Stomach (tissue), 4 donors: ENCODE measurements at regions not wholly inside any gene's neighbourhood (a gene's known extent, or its start where the extent isn't known, plus 50 kb on each side); places are given as distances from the start of the nearest gene placed in this dataset.

ENCODE experiments used
- POLR2A ChIP-seq, 4 donors: fragments of 450-650 bp; IDR thresholded peaks; one replicate each; pipeline ENCODE4 v1.6.1; 2016; ENCODE audit warnings: antibody characterized with exemption in 4 of 4, control low read depth in 2 of 4, mild to moderate bottlenecking in 1 of 4, moderate library complexity in 1 of 4
- TF ChIP-seq, protein P1 (sequence below), 7 experiments: fragments of 450-650 bp in 4 of 7; fragments of 200-600 bp in 3 of 7; sonication (generic) in 3 of 7; IDR thresholded peaks; one replicate each; pipeline ENCODE4 v1.5.1; 2016 to 2019; ENCODE audit warnings: antibody characterized with exemption in 7 of 7, control low read depth in 2 of 7, mild to moderate bottlenecking in 1 of 7

DNA sequence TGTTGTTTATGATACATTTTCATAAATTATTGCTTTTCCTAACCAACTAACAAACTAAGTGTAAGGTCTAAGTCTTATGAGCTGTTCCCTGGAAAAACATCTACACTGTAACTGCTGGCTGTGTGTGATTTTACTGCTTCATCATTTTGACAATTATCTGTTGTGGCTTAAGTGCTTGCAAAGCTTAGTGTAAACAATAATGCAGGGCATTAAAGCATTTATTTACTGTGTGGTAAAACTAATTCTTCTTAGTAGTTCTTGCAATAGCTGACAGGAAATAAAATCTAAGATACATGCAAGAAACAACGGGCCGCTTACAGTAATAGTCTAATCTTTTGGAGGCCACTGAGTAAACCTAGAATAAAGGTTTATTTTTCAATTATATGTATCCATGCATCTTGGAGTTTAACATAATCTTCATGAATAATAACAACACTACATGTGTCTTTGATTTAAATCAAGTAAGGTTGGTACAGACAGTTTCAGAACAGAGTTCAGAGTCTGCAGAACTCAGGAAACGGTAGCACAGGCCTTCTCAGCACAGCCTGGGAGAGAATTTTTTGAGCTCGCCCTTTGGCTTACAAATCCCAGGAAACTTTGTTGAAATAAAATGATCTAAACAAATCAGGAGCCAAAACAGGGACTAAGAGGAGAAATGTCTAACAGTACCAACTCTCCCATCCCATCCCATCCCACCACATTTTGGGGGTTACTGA lies 473.1 kb downstream of the NR2F1-AS1 start:
- TF ChIP-seq, protein P1, sequence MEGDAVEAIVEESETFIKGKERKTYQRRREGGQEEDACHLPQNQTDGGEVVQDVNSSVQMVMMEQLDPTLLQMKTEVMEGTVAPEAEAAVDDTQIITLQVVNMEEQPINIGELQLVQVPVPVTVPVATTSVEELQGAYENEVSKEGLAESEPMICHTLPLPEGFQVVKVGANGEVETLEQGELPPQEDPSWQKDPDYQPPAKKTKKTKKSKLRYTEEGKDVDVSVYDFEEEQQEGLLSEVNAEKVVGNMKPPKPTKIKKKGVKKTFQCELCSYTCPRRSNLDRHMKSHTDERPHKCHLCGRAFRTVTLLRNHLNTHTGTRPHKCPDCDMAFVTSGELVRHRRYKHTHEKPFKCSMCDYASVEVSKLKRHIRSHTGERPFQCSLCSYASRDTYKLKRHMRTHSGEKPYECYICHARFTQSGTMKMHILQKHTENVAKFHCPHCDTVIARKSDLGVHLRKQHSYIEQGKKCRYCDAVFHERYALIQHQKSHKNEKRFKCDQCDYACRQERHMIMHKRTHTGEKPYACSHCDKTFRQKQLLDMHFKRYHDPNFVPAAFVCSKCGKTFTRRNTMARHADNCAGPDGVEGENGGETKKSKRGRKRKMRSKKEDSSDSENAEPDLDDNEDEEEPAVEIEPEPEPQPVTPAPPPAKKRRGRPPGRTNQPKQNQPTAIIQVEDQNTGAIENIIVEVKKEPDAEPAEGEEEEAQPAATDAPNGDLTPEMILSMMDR (IDR thresholded peaks at IDR 0.05) = no peak
- no peak for TF ChIP-seq POLR2A (IDR thresholded peaks at IDR 0.05)
